Natural killer cell (primary cell): ENCODE measurements at regions not wholly inside any gene's neighbourhood (a gene's known extent, or its start where the extent isn't known, plus 50 kb on each side); places are given as distances from the start of the nearest gene placed in this dataset.

ENCODE experiments used
- ATAC-seq, 3 donors: fragments of 150-1000 bp in 2 of 3; fragments of 200-7000 bp in 1 of 3; cut with Tn5 transposase; 1 replicate in 1 of 3; 2 replicates in 2 of 3; pipeline ENCODE4 v1.10.0; 2021; ENCODE audit warnings: mild to moderate bottlenecking in 2 of 3, moderate library complexity in 2 of 3
- DNase-seq, 2 donors: peaks; one replicate each; pipeline versions ENCODE4 v3.0.0 to v3.0.0-alpha.2; 2013 to 2021; ENCODE audit warnings: mixed read lengths in 1 of 2
- H3K27ac ChIP-seq: one replicate; pipeline ENCODE4 v1.5.1; 2013; ENCODE audit warnings: mild to moderate bottlenecking, low read length
- H3K27me3 ChIP-seq: one replicate; pipeline ENCODE4 v1.6.1; 2013; ENCODE audit warnings: low read length; ENCODE audit not compliant: control insufficient read depth, insufficient read depth
- H3K36me3 ChIP-seq: one replicate; pipeline ENCODE4 v1.6.1; 2013; ENCODE audit warnings: low read length; ENCODE audit not compliant: control insufficient read depth, insufficient read depth
- H3K4me1 ChIP-seq: one replicate; pipeline ENCODE4 v1.6.1; 2013; ENCODE audit warnings: low read length; ENCODE audit not compliant: control insufficient read depth, insufficient read depth
- H3K4me3 ChIP-seq: one replicate; pipeline ENCODE4 v1.5.1; 2013; ENCODE audit warnings: low read length
- H3K9me3 ChIP-seq: one replicate; pipeline ENCODE4 v1.6.1; 2013; ENCODE audit warnings: low read length; ENCODE audit not compliant: control insufficient read depth, insufficient read depth
- H3K27ac Mint-ChIP-seq, 2 donors: one replicate each; pipeline ENCODE4 v1.8.0; 2022; ENCODE audit warnings: mild to moderate bottlenecking in 2 of 2, mixed read lengths in 2 of 2, moderate library complexity in 1 of 2
- H3K27me3 Mint-ChIP-seq, 2 donors: one replicate each; pipeline ENCODE4 v1.8.0; 2022; ENCODE audit warnings: low read depth in 2 of 2, mixed read lengths in 2 of 2
- H3K36me3 Mint-ChIP-seq: one replicate; pipeline ENCODE4 v1.8.0; 2022; ENCODE audit warnings: mixed read lengths
- H3K4me1 Mint-ChIP-seq, 2 donors: one replicate each; pipeline ENCODE4 v1.8.0; 2022; ENCODE audit warnings: mixed read lengths in 2 of 2
- H3K4me3 Mint-ChIP-seq: one replicate; pipeline ENCODE4 v1.8.0; 2022; ENCODE audit warnings: mild to moderate bottlenecking, moderate library complexity, mixed read lengths
- H3K9me3 Mint-ChIP-seq, 2 donors: one replicate each; pipeline ENCODE4 v1.8.0; 2022; ENCODE audit warnings: mixed read lengths in 2 of 2
- CTCF ChIP-seq: fragments of 200-600 bp; IDR thresholded peaks from one replicate; pipeline ENCODE4 v1.8.0; 2022; ENCODE audit warnings: antibody characterized with exemption
- WGBS: methylation state at CpG from one replicate; pipeline ENCODE4 v1.1.7; 2013; ENCODE audit warnings: missing lambda C conversion rate; ENCODE audit not compliant: insufficient coverage; 5-methylcytosine and 5-hydroxymethylcytosine counted together
- intact Hi-C: fragments of 100-400 bp; cut with micrococcal nuclease; formaldehyde crosslinking; loops from one replicate; pipeline ENCODE4 v1.14.2; 2022

GRCh38 chr11:37858398-37858797 is 1260.4 kb upstream of the RAG2 start:
- 100% methylated on average over 1 of the region's 1 CpG for WGBS
- TF ChIP-seq CTCF, result no peak
- no peak for DNase-seq
- H3K27me3 Mint-ChIP-seq, result no peaks in the 10 kb centered on the region
- no peak overlapping the region for H3K4me3 ChIP-seq
- no peaks in the 10 kb centered on the region for H3K4me1 ChIP-seq
- no peak overlapping the region for H3K27ac Mint-ChIP-seq
- H3K4me1 Mint-ChIP-seq, result no peaks in the 10 kb centered on the region
- no peak overlapping the region for H3K27ac ChIP-seq
- peaks cover 4% of the 10 kb centered on the region for H3K9me3 ChIP-seq
- H3K36me3 ChIP-seq, result no peaks in the 10 kb centered on the region
- intact Hi-C loops, result no loop called here
- ATAC-seq, result no peak
- no peaks in the 10 kb centered on the region for H3K36me3 Mint-ChIP-seq
- H3K4me3 Mint-ChIP-seq, result no peak overlapping the region
- H3K9me3 Mint-ChIP-seq, result peaks cover 0 to 2% of the 10 kb centered on the region in 2 donors
- no peaks in the 10 kb centered on the region for H3K27me3 ChIP-seq

DNA sequence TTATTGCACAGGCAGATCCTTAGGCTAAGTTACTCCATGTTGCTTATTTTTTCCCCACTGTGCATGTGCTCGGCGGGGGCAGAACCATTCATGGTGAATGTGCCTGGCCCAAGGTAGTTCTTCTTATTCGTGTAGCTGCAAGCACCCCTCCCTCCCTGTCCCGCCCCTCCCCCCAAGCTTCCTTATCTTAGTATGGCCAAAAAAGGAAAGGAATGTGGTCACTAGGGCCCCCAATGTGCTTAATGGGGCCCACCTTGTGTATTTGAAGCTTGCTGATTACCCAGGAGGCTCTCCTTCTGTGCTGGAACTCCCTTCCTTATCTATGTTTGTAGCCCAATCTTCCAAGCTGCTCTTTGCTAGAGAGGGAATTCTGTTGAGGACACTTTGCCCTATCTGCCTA is 1259.7 kb upstream of the RAG2 start:
- 91% methylated on average over 4 of the region's 4 CpGs for WGBS
- no peak overlapping the region for H3K4me3 Mint-ChIP-seq
- no peaks in the 10 kb centered on the region for H3K4me1 Mint-ChIP-seq
- H3K27me3 ChIP-seq, result no peaks in the 10 kb centered on the region
- peaks cover 0 to 2% of the 10 kb centered on the region in 2 donors for H3K9me3 Mint-ChIP-seq
- H3K27ac Mint-ChIP-seq, result no peak overlapping the region
- no peak for TF ChIP-seq CTCF
- no peaks in the 10 kb centered on the region for H3K36me3 ChIP-seq
- H3K36me3 Mint-ChIP-seq, result no peaks in the 10 kb centered on the region
- intact Hi-C loops, result no loop called here
- ATAC-seq (no peak), DNase-seq (no peak)
- H3K27ac ChIP-seq, result no peak overlapping the region
- no peak overlapping the region for H3K4me3 ChIP-seq
- H3K4me1 ChIP-seq, result no peaks in the 10 kb centered on the region
- H3K9me3 ChIP-seq, result peaks cover 4% of the 10 kb centered on the region
- H3K27me3 Mint-ChIP-seq, result no peaks in the 10 kb centered on the region

DNA sequence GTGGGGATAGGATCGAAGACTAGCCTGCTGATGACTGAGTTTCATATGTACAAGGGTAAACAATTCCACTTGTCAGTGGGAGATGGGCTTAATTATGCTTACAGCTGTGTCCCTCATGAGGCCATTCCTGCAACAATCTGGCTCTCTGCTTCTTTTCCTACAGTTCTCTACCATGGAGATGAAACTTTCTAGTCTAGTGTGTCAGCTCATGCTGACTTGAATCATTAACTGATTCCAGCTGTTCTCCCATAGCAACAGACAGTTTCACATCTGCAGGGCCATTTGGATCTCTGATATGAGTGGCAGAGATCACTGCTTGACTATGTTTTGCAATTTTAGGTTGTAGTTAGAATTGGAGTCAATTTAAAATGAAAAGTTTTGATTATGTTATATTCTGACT is 1251.7 kb upstream of the RAG2 start:
- H3K4me1 ChIP-seq, result no peaks in the 10 kb centered on the region
- Mint-ChIP-seq H3K36me3 (no peaks in the 10 kb centered on the region), H3K4me3 (no peak overlapping the region), H3K27me3 (no peaks in the 10 kb centered on the region), H3K4me1 (no peaks in the 10 kb centered on the region), H3K9me3 (no peaks in the 10 kb centered on the region), H3K27ac (no peak overlapping the region)
- H3K36me3 ChIP-seq, result no peaks in the 10 kb centered on the region
- H3K9me3 ChIP-seq, result no peaks in the 10 kb centered on the region
- TF ChIP-seq CTCF, result no peak
- no peak overlapping the region for H3K27ac ChIP-seq
- ATAC-seq, result no peak
- intact Hi-C loops, result no loop called here
- no peaks in the 10 kb centered on the region for H3K27me3 ChIP-seq
- no peak overlapping the region for H3K4me3 ChIP-seq
- 83% methylated on average over 1 of the region's 1 CpG for WGBS
- no peak for DNase-seq

DNA sequence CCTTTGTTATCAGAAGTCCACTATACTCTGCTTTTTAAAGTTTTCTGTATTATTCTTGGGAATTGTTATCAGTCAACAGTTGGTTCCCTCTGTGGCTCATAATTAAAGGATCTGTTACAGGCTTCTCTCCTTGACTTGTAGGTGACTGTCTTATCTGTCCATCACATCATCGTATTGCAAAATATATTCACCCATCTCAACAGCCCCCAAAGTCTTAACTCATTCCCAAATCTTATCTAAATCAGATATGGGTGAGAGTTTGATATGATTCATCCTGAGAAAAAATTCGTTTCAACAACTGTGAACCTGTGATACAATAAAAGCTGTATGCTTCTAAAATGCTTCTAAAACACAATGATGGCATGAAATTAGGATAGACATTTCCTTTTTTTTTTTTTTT is 1245.6 kb upstream of the RAG2 start:
- ATAC-seq, result no peak
- intact Hi-C loops, result no loop called here
- no peak overlapping the region for H3K4me3 ChIP-seq
- H3K36me3 ChIP-seq, result no peaks in the 10 kb centered on the region
- H3K27me3 ChIP-seq, result no peaks in the 10 kb centered on the region
- no peaks in the 10 kb centered on the region for H3K4me1 ChIP-seq
- no peaks in the 10 kb centered on the region for H3K4me1 Mint-ChIP-seq
- no peak overlapping the region for H3K27ac ChIP-seq
- no CpG with 5 or more reads among the region's 2 CpGs for WGBS
- no peak for DNase-seq
- no peaks in the 10 kb centered on the region for H3K36me3 Mint-ChIP-seq
- no peaks in the 10 kb centered on the region for H3K27me3 Mint-ChIP-seq
- no peaks in the 10 kb centered on the region for H3K9me3 ChIP-seq
- H3K9me3 Mint-ChIP-seq, result no peaks in the 10 kb centered on the region
- H3K4me3 Mint-ChIP-seq, result no peak overlapping the region
- no peak overlapping the region for H3K27ac Mint-ChIP-seq
- no peak for TF ChIP-seq CTCF
